Lower leg skin (tissue), 3 donors: ENCODE measurements at regions not wholly inside any gene's neighbourhood (a gene's known extent, or its start where the extent isn't known, plus 50 kb on each side); places are given as distances from the start of the nearest gene placed in this dataset.

Experiments
- CTCF ChIP-seq, 3 donors: fragments of 450-650 bp; IDR thresholded peaks; one replicate each; pipeline ENCODE4 v1.5.1; 2016; ENCODE audit warnings: antibody characterized with exemption in 3 of 3, mild to moderate bottlenecking in 3 of 3, moderate library complexity in 2 of 3
- POLR2A ChIP-seq, 2 donors: fragments of 450-650 bp; IDR thresholded peaks; one replicate each; pipeline ENCODE4 v1.6.1; 2016 to 2017; ENCODE audit warnings: antibody characterized with exemption in 2 of 2, mild to moderate bottlenecking in 1 of 2, moderate library complexity in 1 of 2

GRCh38 chr12:83808591-83808990 is 1104.0 kb downstream of the SLC6A15 start:
- TF ChIP-seq CTCF (IDR thresholded peaks at IDR 0.05) = no peak
- no peak for TF ChIP-seq POLR2A (IDR thresholded peaks at IDR 0.05)
